GM12872 (cell line): ENCODE measurements at regions not wholly inside any gene's neighbourhood (a gene's known extent, or its start where the extent isn't known, plus 50 kb on each side); places are given as distances from the start of the nearest gene placed in this dataset.

ENCODE experiments used
- TF ChIP-seq, protein P1 (sequence below): IDR thresholded peaks from 3 replicates; pipeline ENCODE4 v1.5.1; 2011; ENCODE audit warnings: low read depth, mild to moderate bottlenecking, low read length, moderate library complexity; ENCODE audit not compliant: insufficient read depth

DNA sequence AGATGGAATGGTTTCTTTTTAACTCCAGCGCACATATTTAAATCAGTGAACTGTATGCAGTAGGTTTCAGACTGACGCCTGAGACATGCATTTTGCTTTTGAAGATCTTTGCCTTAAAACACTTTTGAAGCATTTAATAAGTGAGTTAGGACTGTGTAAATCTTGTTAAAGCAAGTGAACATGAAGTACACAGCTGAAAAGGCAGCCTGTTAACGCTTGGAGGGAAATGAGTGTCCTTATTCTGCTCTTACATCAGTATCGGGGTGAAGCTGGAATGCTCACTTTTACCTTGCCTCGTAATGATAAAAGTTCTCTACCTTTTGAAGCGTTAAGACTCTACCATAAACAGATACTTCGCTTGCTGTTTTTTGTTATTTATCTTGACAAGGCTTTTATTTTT lies 552.2 kb downstream of the ZNF608 start:
- TF ChIP-seq, protein P1, sequence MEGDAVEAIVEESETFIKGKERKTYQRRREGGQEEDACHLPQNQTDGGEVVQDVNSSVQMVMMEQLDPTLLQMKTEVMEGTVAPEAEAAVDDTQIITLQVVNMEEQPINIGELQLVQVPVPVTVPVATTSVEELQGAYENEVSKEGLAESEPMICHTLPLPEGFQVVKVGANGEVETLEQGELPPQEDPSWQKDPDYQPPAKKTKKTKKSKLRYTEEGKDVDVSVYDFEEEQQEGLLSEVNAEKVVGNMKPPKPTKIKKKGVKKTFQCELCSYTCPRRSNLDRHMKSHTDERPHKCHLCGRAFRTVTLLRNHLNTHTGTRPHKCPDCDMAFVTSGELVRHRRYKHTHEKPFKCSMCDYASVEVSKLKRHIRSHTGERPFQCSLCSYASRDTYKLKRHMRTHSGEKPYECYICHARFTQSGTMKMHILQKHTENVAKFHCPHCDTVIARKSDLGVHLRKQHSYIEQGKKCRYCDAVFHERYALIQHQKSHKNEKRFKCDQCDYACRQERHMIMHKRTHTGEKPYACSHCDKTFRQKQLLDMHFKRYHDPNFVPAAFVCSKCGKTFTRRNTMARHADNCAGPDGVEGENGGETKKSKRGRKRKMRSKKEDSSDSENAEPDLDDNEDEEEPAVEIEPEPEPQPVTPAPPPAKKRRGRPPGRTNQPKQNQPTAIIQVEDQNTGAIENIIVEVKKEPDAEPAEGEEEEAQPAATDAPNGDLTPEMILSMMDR: no peak

- TF ChIP-seq, protein P1: no peak
Observed at GRCh38 chr5:124193371-124193789, 553.1 kb downstream of the ZNF608 start.

GRCh38 chr5:124192716-124193115 lies 553.7 kb downstream of the ZNF608 start:
- TF ChIP-seq, protein P1: no peak

DNA sequence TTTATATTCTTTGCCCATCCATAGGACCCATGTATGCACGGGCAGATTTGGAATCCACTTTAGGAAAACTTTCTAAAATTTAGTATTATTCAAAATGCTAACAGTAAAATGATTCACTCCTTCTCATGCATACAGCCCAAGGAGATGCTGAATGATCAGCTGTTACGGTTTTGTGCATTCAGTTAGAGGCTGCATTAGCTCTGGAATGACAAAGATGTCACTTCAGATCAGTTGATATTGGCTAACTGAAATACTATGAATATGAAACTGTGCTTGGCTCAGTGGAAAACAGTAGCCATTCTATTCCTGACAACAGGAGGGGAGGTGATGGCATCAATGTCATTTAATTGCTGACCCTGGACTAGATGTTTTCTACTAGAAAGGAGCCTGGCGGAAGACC lies 560.7 kb downstream of the ZNF608 start:
- TF ChIP-seq, protein P1: no peak

- TF ChIP-seq, protein P1: no peak
Observed at GRCh38 chr5:124182133-124182532, 564.3 kb downstream of the ZNF608 start.

DNA sequence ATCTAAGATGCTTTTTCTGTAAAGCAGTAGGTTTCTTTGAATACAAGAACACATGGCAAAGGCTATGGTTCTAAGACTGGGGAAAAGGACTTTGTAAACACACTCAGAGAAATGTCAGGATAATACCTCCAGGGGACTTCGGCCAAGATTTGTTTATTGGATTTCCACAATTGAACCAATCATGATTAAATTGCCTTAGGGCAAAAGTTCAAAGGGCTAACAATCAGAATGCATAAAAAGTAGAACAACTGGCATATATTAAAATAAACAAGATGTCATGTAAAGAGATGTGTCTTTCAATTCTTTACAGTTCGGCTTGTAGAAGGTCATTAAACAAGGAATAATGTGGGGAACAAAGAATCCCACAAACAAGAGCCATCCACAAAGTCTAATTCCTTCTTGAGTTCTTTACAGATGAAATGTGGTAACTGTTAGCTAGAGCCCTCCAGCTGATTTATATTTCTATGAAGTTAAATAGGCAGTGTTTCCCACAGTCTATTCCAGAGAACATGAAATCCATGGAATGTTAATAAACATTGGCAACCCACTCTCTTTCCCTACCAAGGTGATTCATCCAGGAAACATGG lies 565.5 kb downstream of the ZNF608 start:
- TF ChIP-seq, protein P1: no peak

DNA sequence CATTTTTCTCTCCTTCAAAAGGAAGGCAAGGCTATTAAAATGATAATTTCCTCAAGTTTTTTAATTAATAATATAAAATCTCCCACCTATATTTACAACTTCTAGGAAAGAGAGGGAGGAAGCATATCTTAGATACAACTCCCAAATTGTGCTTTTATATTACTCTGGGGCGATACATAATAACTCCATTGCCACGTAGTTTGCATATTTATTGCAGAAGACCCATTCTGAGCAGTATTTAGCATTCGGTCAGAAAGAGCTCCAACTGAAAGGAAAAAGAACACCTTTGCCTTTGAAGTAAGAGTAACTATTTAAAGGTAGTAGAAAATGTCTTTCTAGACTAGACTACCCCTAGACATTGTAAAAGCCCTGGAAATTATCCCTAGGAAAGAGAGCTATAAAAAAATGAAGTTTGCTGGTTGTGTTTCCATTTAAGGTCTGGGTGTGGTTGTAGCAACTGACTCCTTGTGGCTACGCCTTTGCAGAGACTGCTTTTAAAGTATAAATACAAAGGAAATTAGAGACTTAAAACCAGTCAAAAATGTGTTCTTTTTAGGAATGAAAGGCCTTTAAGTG lies 566.1 kb downstream of the ZNF608 start:
- TF ChIP-seq, protein P1: no peak
